H1 (cell line): ENCODE measurements at regions not wholly inside any gene's neighbourhood (a gene's known extent, or its start where the extent isn't known, plus 50 kb on each side); places are given as distances from the start of the nearest gene placed in this dataset.

Experiments
- CTCF ChIA-PET: fragments of 300-600 bp; sonication (Branson Sonifier 250); formaldehyde crosslinking; loops from one replicate; lab custom pipeline; 2021; ENCODE audit not compliant: partially characterized antibody; lab: Charles Lee
- POLR2A ChIA-PET: fragments of 300-600 bp; sonication (Branson Sonifier 250); formaldehyde crosslinking; loops from one replicate; lab custom pipeline; 2021; ENCODE audit warnings: inconsistent platforms; ENCODE audit not compliant: partially characterized antibody; lab: Charles Lee
- DNase-seq, 2 experiments: peaks; one replicate each; pipeline versions ENCODE4 v3.0.0 to v3.0.0-alpha.2; 2010 to 2022; ENCODE audit warnings: low spot score in 2 of 2, low read depth in 1 of 2, mixed read lengths in 1 of 2
- FAIRE-seq: peaks from 2 replicates; lab custom pipeline; 2011; peaks lifted over from hg19 to GRCh38; lab: Jason Lieb, UNC
- H2AFZ ChIP-seq: 2 replicates; pipeline ENCODE4 v1.8.1; 2012; ENCODE audit warnings: low read length, inconsistent platforms
- H2AK5ac ChIP-seq: 2 replicates; pipeline ENCODE4 v1.6.1; 2013; ENCODE audit warnings: low read depth, low read length
- H2BK120ac ChIP-seq: replicated peaks from 2 replicates; pipeline ENCODE3; 2013; ENCODE audit warnings: low read depth, low read length, inconsistent platforms
- H2BK12ac ChIP-seq: 2 replicates; pipeline ENCODE4 v1.6.1; 2013; ENCODE audit warnings: low read depth, low read length
- H2BK15ac ChIP-seq: 2 replicates; pipeline ENCODE4 v1.6.1; 2013; ENCODE audit warnings: low read length
- H2BK20ac ChIP-seq: 2 replicates; pipeline ENCODE4 v1.6.1; 2013; ENCODE audit warnings: low read length
- H2BK5ac ChIP-seq: 2 replicates; pipeline ENCODE4 v1.6.1; 2013; ENCODE audit warnings: low read depth, low read length
- H3K14ac ChIP-seq: 2 replicates; pipeline ENCODE4 v1.6.1; 2013; ENCODE audit warnings: inconsistent platforms; ENCODE audit not compliant: insufficient read length
- H3K18ac ChIP-seq: 2 replicates; pipeline ENCODE4 v1.6.1; 2013; ENCODE audit warnings: low read length; ENCODE audit errors: extremely low read depth
- H3K23ac ChIP-seq: 2 replicates; pipeline ENCODE4 v1.6.1; 2013; ENCODE audit warnings: inconsistent platforms; ENCODE audit not compliant: insufficient read length
- H3K23me2 ChIP-seq: 2 replicates; pipeline ENCODE4 v1.6.1; 2013; ENCODE audit warnings: low read depth, low read length
- H3K27ac ChIP-seq: 2 replicates; pipeline ENCODE4 v1.6.1; 2011; ENCODE audit warnings: low read depth, low read length, inconsistent platforms
- H3K27me3 ChIP-seq, 4 experiments: replicated peaks in 1 of 4; 1 replicate in 1 of 4; 2 replicates in 3 of 4; pipeline versions ENCODE4 v1.6.1 to v1.8.1; 2011 to 2013; ENCODE audit warnings: low read length in 3 of 4, mild to moderate bottlenecking in 3 of 4, inconsistent platforms in 2 of 4, mixed read lengths in 2 of 4, moderate library complexity in 1 of 4; ENCODE audit not compliant: control insufficient read depth in 3 of 4, insufficient read depth in 3 of 4; ENCODE audit errors: extremely low read depth in 1 of 4
- H3K36me3 ChIP-seq, 4 experiments: 2 replicates each; pipeline versions ENCODE4 v1.6.1 to v1.8.1; 2011 to 2013; ENCODE audit warnings: mild to moderate bottlenecking in 4 of 4, low read length in 3 of 4, moderate library complexity in 2 of 4, control low read depth in 1 of 4, inconsistent platforms in 1 of 4; ENCODE audit not compliant: insufficient read depth in 4 of 4, control insufficient read depth in 2 of 4
- H3K4ac ChIP-seq: replicated peaks from 2 replicates; pipeline ENCODE3; 2013; ENCODE audit warnings: low read length, low read depth, mixed read lengths, inconsistent platforms; ENCODE audit not compliant: insufficient read length
- H3K4me1 ChIP-seq, 4 experiments: replicated peaks in 1 of 4; 1 replicate in 1 of 4; 2 replicates in 3 of 4; pipeline versions ENCODE4 v1.6.1 to v1.8.1; 2011 to 2013; ENCODE audit warnings: low read length in 3 of 4, inconsistent platforms in 2 of 4, mixed read lengths in 1 of 4; ENCODE audit not compliant: insufficient read depth in 4 of 4, control insufficient read depth in 3 of 4
- H3K4me2 ChIP-seq, 2 experiments: 2 replicates each; pipeline versions ENCODE4 v1.6.1 to v1.8.1; 2011 to 2013; ENCODE audit warnings: low read depth in 2 of 2, low read length in 2 of 2, control low read depth in 1 of 2, inconsistent platforms in 1 of 2, mild to moderate bottlenecking in 1 of 2; ENCODE audit not compliant: insufficient read depth in 1 of 2
- H3K4me3 ChIP-seq, 4 experiments: fragments of 200-600, 300-600 bp in 1 of 4; sonication (generic), shearing (Covaris generic), sonication (Bioruptor Twin) in 1 of 4; 2 replicates each; pipeline versions ENCODE4 v1.5.1 to v1.8.1; 2011 to 2016; ENCODE audit warnings: low read length in 4 of 4, low read depth in 3 of 4, control low read depth in 2 of 4, inconsistent platforms in 2 of 4, mild to moderate bottlenecking in 2 of 4, mixed read lengths in 1 of 4, moderate library complexity in 1 of 4; ENCODE audit not compliant: insufficient read depth in 2 of 4; ENCODE audit errors: extremely low read depth in 1 of 4
- H3K56ac ChIP-seq: replicated peaks from 2 replicates; pipeline ENCODE3; 2013; ENCODE audit warnings: low read depth, mild to moderate bottlenecking, mixed read lengths, low read length, inconsistent platforms; ENCODE audit not compliant: insufficient read length
- H3K79me1 ChIP-seq: 2 replicates; pipeline ENCODE4 v1.6.1; 2013; ENCODE audit warnings: low read depth, low read length, control low read depth
- H3K79me2 ChIP-seq, 2 experiments: 2 replicates each; pipeline versions ENCODE4 v1.6.1 to v1.8.1; 2012 to 2013; ENCODE audit warnings: low read length in 2 of 2, mild to moderate bottlenecking in 2 of 2, inconsistent platforms in 1 of 2; ENCODE audit not compliant: insufficient read depth in 2 of 2, control insufficient read depth in 1 of 2
- H3K9ac ChIP-seq, 4 experiments: replicated peaks in 1 of 4; 1 replicate in 1 of 4; 2 replicates in 3 of 4; pipeline versions ENCODE4 v1.6.1 to v1.8.1; 2011 to 2013; ENCODE audit warnings: low read depth in 3 of 4, low read length in 3 of 4, control low read depth in 2 of 4, mild to moderate bottlenecking in 2 of 4, moderate library complexity in 2 of 4, inconsistent platforms in 1 of 4; ENCODE audit errors: extremely low read depth in 1 of 4
- H3K9me3 ChIP-seq, 2 experiments: 2 replicates each; pipeline versions ENCODE4 v1.6.1 to v1.8.1; 2012 to 2013; ENCODE audit warnings: mild to moderate bottlenecking in 2 of 2, moderate library complexity in 2 of 2, control low read depth in 1 of 2, inconsistent platforms in 1 of 2, low read depth in 1 of 2, low read length in 1 of 2, mixed read lengths in 1 of 2; ENCODE audit not compliant: insufficient read depth in 2 of 2
- H4K20me1 ChIP-seq, 2 experiments: replicated peaks in 1 of 2; 2 replicates each; pipeline versions ENCODE3 to v1.8.1; 2011 to 2013; ENCODE audit warnings: inconsistent platforms in 2 of 2, low read length in 2 of 2, mild to moderate bottlenecking in 1 of 2; ENCODE audit not compliant: insufficient read depth in 2 of 2, control insufficient read depth in 1 of 2
- H4K5ac ChIP-seq: 2 replicates; pipeline ENCODE4 v1.6.1; 2013; ENCODE audit warnings: low read length, low read depth, mixed read lengths, inconsistent platforms; ENCODE audit not compliant: insufficient read length
- H4K8ac ChIP-seq: 2 replicates; pipeline ENCODE4 v1.8.0; 2013; ENCODE audit warnings: mild to moderate bottlenecking, moderate library complexity, low read length, inconsistent platforms; ENCODE audit not compliant: insufficient read depth; ENCODE audit errors: extremely low read depth
- H4K91ac ChIP-seq: replicated peaks from 2 replicates; pipeline ENCODE3; 2013; ENCODE audit warnings: low read length, mixed read lengths, inconsistent platforms; ENCODE audit not compliant: insufficient read length
- JUND ChIP-seq: IDR thresholded peaks from 2 replicates; pipeline ENCODE4 v1.6.1; 2011; ENCODE audit warnings: mild to moderate bottlenecking, improper control_type of control experiment, low read length
- RXRA ChIP-seq: IDR thresholded peaks from 2 replicates; pipeline ENCODE4 v1.6.1; 2011; ENCODE audit warnings: low read depth, mild to moderate bottlenecking, low read length, moderate library complexity; ENCODE audit not compliant: insufficient read depth
- SAP30 ChIP-seq: fragments of 300-600 bp; sonication (generic); IDR thresholded peaks from 2 replicates; pipeline ENCODE4 v1.7.1; 2012; ENCODE audit warnings: low read length, moderate library complexity, mild to moderate bottlenecking, inconsistent platforms; ENCODE audit not compliant: insufficient read depth, insufficient replicate concordance
- SP4 ChIP-seq: IDR thresholded peaks from 2 replicates; pipeline ENCODE4 v1.6.1; 2012; ENCODE audit warnings: low read length, inconsistent platforms
- SUZ12 ChIP-seq: fragments of 200-600 bp; sonication (generic); IDR thresholded peaks from 2 replicates; pipeline ENCODE4 v1.6.1; 2012; ENCODE audit warnings: mild to moderate bottlenecking, inconsistent platforms, low read length, moderate library complexity, mixed read lengths
- ZNF274 ChIP-seq: IDR thresholded peaks from 2 replicates; pipeline ENCODE4 v1.7.0; 2012; ENCODE audit warnings: low read length, borderline replicate concordance; ENCODE audit errors: extremely low read depth
- TF ChIP-seq, protein P1 (sequence below): IDR thresholded peaks from 2 replicates; pipeline ENCODE4 v1.6.1; 2012; ENCODE audit warnings: low read length, inconsistent platforms

DNA sequence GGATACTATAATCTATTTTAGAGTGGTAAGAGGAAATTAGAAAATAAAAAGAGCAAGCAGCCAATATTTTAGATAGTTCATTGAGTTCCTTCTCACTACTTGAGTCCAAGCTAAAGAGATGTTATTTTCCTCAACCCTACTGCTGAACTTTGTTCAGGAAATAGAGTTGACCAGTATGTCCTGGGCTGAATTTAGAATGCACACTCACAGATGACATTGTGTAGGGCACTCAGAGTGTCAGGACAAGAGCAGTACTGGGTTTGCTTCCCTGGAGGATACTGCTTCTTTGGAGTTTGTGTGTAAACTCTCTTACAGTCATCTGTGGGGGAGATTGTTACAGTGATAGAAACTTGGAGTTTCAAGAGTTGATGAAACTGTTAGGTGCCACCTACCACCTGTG lies 80.0 kb upstream of the AGBL1 start:
- no peaks in the 10 kb centered on the region for H3K79me1 ChIP-seq
- no peaks in the 10 kb centered on the region for H3K79me2 ChIP-seq
- CTCF ChIA-PET, result no interaction called here
- no peaks in the 10 kb centered on the region for H3K23me2 ChIP-seq
- DNase-seq (no peak), FAIRE-seq (no peak)
- H3K4ac ChIP-seq, result no peak overlapping the region
- no peak overlapping the region for H3K9ac ChIP-seq
- H3K27me3 ChIP-seq, result no peaks in the 10 kb centered on the region
- no peaks in the 10 kb centered on the region for H3K9me3 ChIP-seq
- H3K14ac ChIP-seq, result no peak overlapping the region
- TF ChIP-seq ZNF274, result no peak
- TF ChIP-seq RXRA, result no peak
- TF ChIP-seq, protein P1, sequence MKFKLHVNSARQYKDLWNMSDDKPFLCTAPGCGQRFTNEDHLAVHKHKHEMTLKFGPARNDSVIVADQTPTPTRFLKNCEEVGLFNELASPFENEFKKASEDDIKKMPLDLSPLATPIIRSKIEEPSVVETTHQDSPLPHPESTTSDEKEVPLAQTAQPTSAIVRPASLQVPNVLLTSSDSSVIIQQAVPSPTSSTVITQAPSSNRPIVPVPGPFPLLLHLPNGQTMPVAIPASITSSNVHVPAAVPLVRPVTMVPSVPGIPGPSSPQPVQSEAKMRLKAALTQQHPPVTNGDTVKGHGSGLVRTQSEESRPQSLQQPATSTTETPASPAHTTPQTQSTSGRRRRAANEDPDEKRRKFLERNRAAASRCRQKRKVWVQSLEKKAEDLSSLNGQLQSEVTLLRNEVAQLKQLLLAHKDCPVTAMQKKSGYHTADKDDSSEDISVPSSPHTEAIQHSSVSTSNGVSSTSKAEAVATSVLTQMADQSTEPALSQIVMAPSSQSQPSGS, result no peak
- no peak for TF ChIP-seq SP4
- no peak for TF ChIP-seq SUZ12
- no peak for TF ChIP-seq JUND
- no peak for TF ChIP-seq SAP30
- no peak overlapping the region for H3K56ac ChIP-seq
- H3K4me1 ChIP-seq, result no peaks in the 10 kb centered on the region
- no peak overlapping the region for H2BK20ac ChIP-seq
- H3K4me2 ChIP-seq, result no peak overlapping the region
- no peaks in the 10 kb centered on the region for H3K36me3 ChIP-seq
- no peak overlapping the region for H4K91ac ChIP-seq
- no peak overlapping the region for H2AK5ac ChIP-seq
- H3K4me3 ChIP-seq, result no peak overlapping the region
- no peak overlapping the region for H2BK12ac ChIP-seq
- H3K23ac ChIP-seq, result no peak overlapping the region
- no peak overlapping the region for H2BK15ac ChIP-seq
- no peak overlapping the region for H4K5ac ChIP-seq
- no peak overlapping the region for H3K18ac ChIP-seq
- no peak overlapping the region for H4K8ac ChIP-seq
- H2AFZ ChIP-seq, result no peak overlapping the region
- H2BK5ac ChIP-seq, result no peak overlapping the region
- no peaks in the 10 kb centered on the region for H4K20me1 ChIP-seq
- no peak overlapping the region for H2BK120ac ChIP-seq
- no peak overlapping the region for H3K27ac ChIP-seq
- POLR2A ChIA-PET, result no interaction called here
